Osteocyte (in vitro differentiated cells): ENCODE measurements at regions not wholly inside any gene's neighbourhood (a gene's known extent, or its start where the extent isn't known, plus 50 kb on each side); places are given as distances from the start of the nearest gene placed in this dataset.

Source experiments
- DNase-seq: peaks from one replicate; pipeline ENCODE4 v3.0.0; 2021; ENCODE audit warnings: mixed read lengths; ENCODE audit not compliant: unreplicated experiment; ENCODE audit errors: extremely low spot score
- H3K27ac Mint-ChIP-seq: one replicate; pipeline ENCODE4 v1.8.0; 2021; ENCODE audit warnings: mild to moderate bottlenecking, mixed read lengths; ENCODE audit not compliant: unreplicated experiment
- H3K27me3 Mint-ChIP-seq: one replicate; pipeline ENCODE4 v1.8.0; 2021; ENCODE audit warnings: mixed read lengths; ENCODE audit not compliant: unreplicated experiment
- H3K36me3 Mint-ChIP-seq: one replicate; pipeline ENCODE4 v1.8.0; 2021; ENCODE audit warnings: mixed read lengths; ENCODE audit not compliant: unreplicated experiment
- H3K4me1 Mint-ChIP-seq: one replicate; pipeline ENCODE4 v1.8.0; 2021; ENCODE audit warnings: mixed read lengths; ENCODE audit not compliant: unreplicated experiment
- H3K4me3 Mint-ChIP-seq: one replicate; pipeline ENCODE4 v1.8.0; 2021; ENCODE audit warnings: mild to moderate bottlenecking, moderate library complexity, mixed read lengths; ENCODE audit not compliant: unreplicated experiment
- H3K9me3 Mint-ChIP-seq: one replicate; pipeline ENCODE4 v1.8.0; 2021; ENCODE audit warnings: mixed read lengths; ENCODE audit not compliant: unreplicated experiment
- TF ChIP-seq, protein P1 (sequence below): fragments of 200-600 bp; sonication (generic); IDR thresholded peaks from 2 replicates; pipeline ENCODE4 v1.5.0; 2021; ENCODE audit warnings: antibody characterized with exemption, mild to moderate bottlenecking, moderate library complexity

GRCh38 chr4:124090021-124090420 lies 622.5 kb downstream of the ANKRD50 start:
- Mint-ChIP-seq H3K27me3 (no peaks in the 10 kb centered on the region), H3K9me3 (peaks cover 22% of the 10 kb centered on the region), H3K4me1 (peaks cover 8% of the 10 kb centered on the region), H3K27ac (no peak overlapping the region), H3K4me3 (no peak overlapping the region), H3K36me3 (peaks cover 2% of the 10 kb centered on the region)
- no peak for DNase-seq
- TF ChIP-seq, protein P1, sequence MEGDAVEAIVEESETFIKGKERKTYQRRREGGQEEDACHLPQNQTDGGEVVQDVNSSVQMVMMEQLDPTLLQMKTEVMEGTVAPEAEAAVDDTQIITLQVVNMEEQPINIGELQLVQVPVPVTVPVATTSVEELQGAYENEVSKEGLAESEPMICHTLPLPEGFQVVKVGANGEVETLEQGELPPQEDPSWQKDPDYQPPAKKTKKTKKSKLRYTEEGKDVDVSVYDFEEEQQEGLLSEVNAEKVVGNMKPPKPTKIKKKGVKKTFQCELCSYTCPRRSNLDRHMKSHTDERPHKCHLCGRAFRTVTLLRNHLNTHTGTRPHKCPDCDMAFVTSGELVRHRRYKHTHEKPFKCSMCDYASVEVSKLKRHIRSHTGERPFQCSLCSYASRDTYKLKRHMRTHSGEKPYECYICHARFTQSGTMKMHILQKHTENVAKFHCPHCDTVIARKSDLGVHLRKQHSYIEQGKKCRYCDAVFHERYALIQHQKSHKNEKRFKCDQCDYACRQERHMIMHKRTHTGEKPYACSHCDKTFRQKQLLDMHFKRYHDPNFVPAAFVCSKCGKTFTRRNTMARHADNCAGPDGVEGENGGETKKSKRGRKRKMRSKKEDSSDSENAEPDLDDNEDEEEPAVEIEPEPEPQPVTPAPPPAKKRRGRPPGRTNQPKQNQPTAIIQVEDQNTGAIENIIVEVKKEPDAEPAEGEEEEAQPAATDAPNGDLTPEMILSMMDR: no peak

DNA sequence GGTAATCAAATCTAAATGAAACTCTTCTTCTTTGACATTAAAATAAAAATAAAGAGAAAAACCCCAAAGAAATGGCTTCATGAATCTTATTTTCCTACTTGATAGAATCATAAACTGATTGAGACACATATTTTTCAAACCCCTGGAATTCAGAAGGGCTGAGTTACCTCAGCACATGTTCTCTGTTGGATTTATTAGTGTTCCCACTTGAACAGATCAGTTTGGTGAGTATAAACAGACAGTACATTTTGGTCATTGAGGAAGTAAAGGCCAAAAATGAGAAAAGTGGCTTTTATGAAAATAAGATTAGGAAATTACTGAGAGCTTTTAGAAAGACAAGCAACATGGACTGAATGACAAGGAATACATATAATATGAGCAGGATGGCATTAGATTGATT lies 620.4 kb downstream of the ANKRD50 start:
- DNase-seq: no peak
- Mint-ChIP-seq H3K27me3 (no peaks in the 10 kb centered on the region), H3K27ac (no peak overlapping the region), H3K4me3 (no peak overlapping the region), H3K9me3 (peaks cover 26% of the 10 kb centered on the region), H3K36me3 (peaks cover 2% of the 10 kb centered on the region), H3K4me1 (peaks cover 3% of the 10 kb centered on the region)
- TF ChIP-seq, protein P1: no peak

- H3K9me3 Mint-ChIP-seq: peaks cover 29% of the 10 kb centered on the region
- peaks cover 2% of the 10 kb centered on the region for H3K36me3 Mint-ChIP-seq
- TF ChIP-seq, protein P1: no peak
- peaks cover 3% of the 10 kb centered on the region for H3K4me1 Mint-ChIP-seq
- no peak for DNase-seq
- no peak overlapping the region for H3K4me3 Mint-ChIP-seq
- H3K27ac Mint-ChIP-seq: no peak overlapping the region
- no peaks in the 10 kb centered on the region for H3K27me3 Mint-ChIP-seq
Measured at GRCh38 chr4:124092541-124092984, 620.0 kb downstream of the ANKRD50 start.

DNA sequence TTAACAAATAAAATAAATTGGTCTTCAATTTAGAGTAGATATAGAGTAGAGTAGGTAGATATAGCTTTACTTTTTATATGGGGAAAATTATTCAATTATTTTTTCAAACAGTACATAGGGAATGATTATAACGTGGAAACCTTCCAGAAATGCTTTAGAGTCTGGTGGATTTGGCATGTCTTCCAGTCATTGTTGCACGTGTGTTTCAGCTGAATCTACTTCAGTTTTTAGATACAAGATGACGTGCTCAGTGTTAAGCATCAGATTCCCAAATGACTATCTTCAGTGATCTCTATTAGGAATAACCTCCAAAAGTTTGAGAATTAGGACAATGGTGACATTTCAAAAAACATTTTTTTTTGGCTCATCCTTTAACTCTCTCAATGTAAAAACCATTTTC lies 616.9 kb downstream of the ANKRD50 start:
- Mint-ChIP-seq H3K9me3 (peaks cover 24% of the 10 kb centered on the region), H3K27ac (no peak overlapping the region), H3K4me1 (no peaks in the 10 kb centered on the region), H3K36me3 (no peaks in the 10 kb centered on the region), H3K4me3 (no peak overlapping the region), H3K27me3 (no peaks in the 10 kb centered on the region)
- TF ChIP-seq, protein P1: no peak
- no peak for DNase-seq

GRCh38 chr4:124096290-124096689 lies 616.2 kb downstream of the ANKRD50 start:
- H3K27ac Mint-ChIP-seq: no peak overlapping the region
- H3K27me3 Mint-ChIP-seq: no peaks in the 10 kb centered on the region
- peaks cover 24% of the 10 kb centered on the region for H3K9me3 Mint-ChIP-seq
- no peak for DNase-seq
- H3K36me3 Mint-ChIP-seq: no peaks in the 10 kb centered on the region
- TF ChIP-seq, protein P1: no peak
- no peaks in the 10 kb centered on the region for H3K4me1 Mint-ChIP-seq
- H3K4me3 Mint-ChIP-seq: no peak overlapping the region
